Stomach (tissue), 4 donors: ENCODE measurements at regions not wholly inside any gene's neighbourhood (a gene's known extent, or its start where the extent isn't known, plus 50 kb on each side); places are given as distances from the start of the nearest gene placed in this dataset.

ENCODE experiments used
- POLR2A ChIP-seq, 4 donors: fragments of 450-650 bp; IDR thresholded peaks; one replicate each; pipeline ENCODE4 v1.6.1; 2016; ENCODE audit warnings: antibody characterized with exemption in 4 of 4, control low read depth in 2 of 4, mild to moderate bottlenecking in 1 of 4, moderate library complexity in 1 of 4
- POLR2AphosphoS5 ChIP-seq, 3 donors: sonication (generic); formaldehyde crosslinking; IDR thresholded peaks; one replicate each; pipeline ENCODE4 v1.6.1; 2016; ENCODE audit warnings: antibody characterized with exemption in 3 of 3
- TF ChIP-seq, protein P1 (sequence below), 7 experiments: fragments of 450-650 bp in 4 of 7; fragments of 200-600 bp in 3 of 7; sonication (generic) in 3 of 7; IDR thresholded peaks; one replicate each; pipeline ENCODE4 v1.5.1; 2016 to 2019; ENCODE audit warnings: antibody characterized with exemption in 7 of 7, control low read depth in 2 of 7, mild to moderate bottlenecking in 1 of 7

DNA sequence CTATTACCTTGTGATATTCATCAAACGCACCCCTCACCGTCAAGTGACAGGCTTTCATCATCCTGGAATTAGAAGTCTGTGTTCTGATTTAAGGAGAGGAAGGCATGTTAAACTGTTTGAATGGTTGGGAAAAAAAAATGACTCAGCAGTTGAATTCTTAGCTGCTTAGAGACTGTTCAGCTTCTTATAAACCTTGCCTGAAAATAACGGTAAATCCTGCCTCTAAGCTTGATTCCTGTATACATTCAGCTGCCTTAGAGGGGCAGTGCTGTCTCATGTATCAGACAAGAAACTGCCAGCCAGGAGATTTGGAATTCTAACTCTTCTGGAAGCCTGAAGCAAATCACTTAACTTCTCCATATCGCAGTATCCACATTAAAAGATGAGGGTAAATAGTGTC, 437.4 kb downstream of the JRKL start:
- TF ChIP-seq, protein P1, sequence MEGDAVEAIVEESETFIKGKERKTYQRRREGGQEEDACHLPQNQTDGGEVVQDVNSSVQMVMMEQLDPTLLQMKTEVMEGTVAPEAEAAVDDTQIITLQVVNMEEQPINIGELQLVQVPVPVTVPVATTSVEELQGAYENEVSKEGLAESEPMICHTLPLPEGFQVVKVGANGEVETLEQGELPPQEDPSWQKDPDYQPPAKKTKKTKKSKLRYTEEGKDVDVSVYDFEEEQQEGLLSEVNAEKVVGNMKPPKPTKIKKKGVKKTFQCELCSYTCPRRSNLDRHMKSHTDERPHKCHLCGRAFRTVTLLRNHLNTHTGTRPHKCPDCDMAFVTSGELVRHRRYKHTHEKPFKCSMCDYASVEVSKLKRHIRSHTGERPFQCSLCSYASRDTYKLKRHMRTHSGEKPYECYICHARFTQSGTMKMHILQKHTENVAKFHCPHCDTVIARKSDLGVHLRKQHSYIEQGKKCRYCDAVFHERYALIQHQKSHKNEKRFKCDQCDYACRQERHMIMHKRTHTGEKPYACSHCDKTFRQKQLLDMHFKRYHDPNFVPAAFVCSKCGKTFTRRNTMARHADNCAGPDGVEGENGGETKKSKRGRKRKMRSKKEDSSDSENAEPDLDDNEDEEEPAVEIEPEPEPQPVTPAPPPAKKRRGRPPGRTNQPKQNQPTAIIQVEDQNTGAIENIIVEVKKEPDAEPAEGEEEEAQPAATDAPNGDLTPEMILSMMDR (IDR thresholded peaks at IDR 0.05): no peak
- TF ChIP-seq POLR2A (IDR thresholded peaks at IDR 0.05) (no peak), POLR2AphosphoS5 (IDR thresholded peaks at IDR 0.05) (no peak)
